IPS-15b (cell line): ENCODE measurements at regions not wholly inside any gene's neighbourhood (a gene's known extent, or its start where the extent isn't known, plus 50 kb on each side); places are given as distances from the start of the nearest gene placed in this dataset.

Source experiments
- H3K27me3 ChIP-seq: one replicate; pipeline ENCODE4 v1.6.1; 2013; ENCODE audit warnings: low read length; ENCODE audit not compliant: control insufficient read depth, insufficient read depth
- H3K36me3 ChIP-seq: one replicate; pipeline ENCODE4 v1.6.1; 2013; ENCODE audit warnings: low read length; ENCODE audit not compliant: control insufficient read depth, insufficient read depth
- H3K4me1 ChIP-seq: one replicate; pipeline ENCODE4 v1.6.1; 2013; ENCODE audit warnings: mild to moderate bottlenecking, low read length; ENCODE audit not compliant: control insufficient read depth, insufficient read depth
- H3K4me3 ChIP-seq: one replicate; pipeline ENCODE4 v1.5.1; 2013; ENCODE audit warnings: low read depth, low read length
- H3K9ac ChIP-seq: one replicate; pipeline ENCODE4 v1.6.1; 2013; ENCODE audit warnings: low read depth, mild to moderate bottlenecking, low read length
- H3K9me3 ChIP-seq: one replicate; pipeline ENCODE4 v1.6.1; 2013; ENCODE audit warnings: mild to moderate bottlenecking, low read length; ENCODE audit not compliant: control insufficient read depth, insufficient read depth

- Histone ChIP-seq H3K4me1 (no peaks in the 10 kb centered on the region), H3K36me3 (no peaks in the 10 kb centered on the region), H3K9ac (no peak overlapping the region), H3K27me3 (no peaks in the 10 kb centered on the region), H3K4me3 (no peak overlapping the region), H3K9me3 (no peaks in the 10 kb centered on the region)
Measured at GRCh38 chr3:103705641-103706040, 1270.8 kb downstream of the ZPLD1 start.

- Histone ChIP-seq H3K27me3 (no peaks in the 10 kb centered on the region), H3K4me3 (no peak overlapping the region), H3K9ac (no peak overlapping the region), H3K36me3 (no peaks in the 10 kb centered on the region), H3K9me3 (no peaks in the 10 kb centered on the region), H3K4me1 (no peaks in the 10 kb centered on the region)
Measured at GRCh38 chr3:103706671-103707070, 1271.9 kb downstream of the ZPLD1 start.

GRCh38 chr3:103711670-103712069 lies 1276.9 kb downstream of the ZPLD1 start:
- H3K9ac ChIP-seq, result no peak overlapping the region
- H3K4me3 ChIP-seq, result no peak overlapping the region
- no peaks in the 10 kb centered on the region for H3K9me3 ChIP-seq
- no peaks in the 10 kb centered on the region for H3K27me3 ChIP-seq
- H3K36me3 ChIP-seq, result no peaks in the 10 kb centered on the region
- no peaks in the 10 kb centered on the region for H3K4me1 ChIP-seq

DNA sequence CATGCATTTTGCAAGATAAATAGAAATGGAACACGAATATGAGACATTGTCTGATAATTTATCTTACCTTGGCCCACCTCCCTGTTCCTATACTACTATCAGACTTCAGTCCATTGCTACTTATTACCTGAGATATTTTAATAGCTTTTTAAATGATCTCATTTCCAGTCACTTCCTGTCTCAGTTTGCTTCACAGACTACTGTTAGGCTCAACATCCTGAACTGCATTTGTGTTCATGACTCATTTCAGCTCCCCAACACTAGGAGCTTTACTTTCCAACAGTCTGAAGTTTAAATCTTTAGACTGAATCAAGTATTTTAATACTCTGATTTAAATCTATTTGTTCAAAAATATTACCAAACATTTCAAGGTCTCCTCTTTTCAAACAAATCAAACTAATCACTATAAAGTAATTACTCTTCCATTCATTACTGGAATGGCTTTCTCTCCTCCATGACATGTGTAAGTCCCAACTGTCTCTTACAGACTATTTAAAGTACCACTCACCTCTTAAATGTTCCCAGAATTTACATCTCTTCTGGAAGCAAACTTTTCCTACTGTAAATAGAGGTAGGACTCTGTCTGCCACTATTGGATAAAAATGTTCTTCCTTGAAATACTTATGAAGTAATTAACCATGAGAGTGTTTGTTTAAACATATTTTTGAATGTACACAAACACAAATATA lies 1277.6 kb downstream of the ZPLD1 start:
- Histone ChIP-seq H3K27me3 (no peaks in the 10 kb centered on the region), H3K4me1 (no peaks in the 10 kb centered on the region), H3K9ac (no peak overlapping the region), H3K9me3 (no peaks in the 10 kb centered on the region), H3K4me3 (no peak overlapping the region), H3K36me3 (no peaks in the 10 kb centered on the region)

DNA sequence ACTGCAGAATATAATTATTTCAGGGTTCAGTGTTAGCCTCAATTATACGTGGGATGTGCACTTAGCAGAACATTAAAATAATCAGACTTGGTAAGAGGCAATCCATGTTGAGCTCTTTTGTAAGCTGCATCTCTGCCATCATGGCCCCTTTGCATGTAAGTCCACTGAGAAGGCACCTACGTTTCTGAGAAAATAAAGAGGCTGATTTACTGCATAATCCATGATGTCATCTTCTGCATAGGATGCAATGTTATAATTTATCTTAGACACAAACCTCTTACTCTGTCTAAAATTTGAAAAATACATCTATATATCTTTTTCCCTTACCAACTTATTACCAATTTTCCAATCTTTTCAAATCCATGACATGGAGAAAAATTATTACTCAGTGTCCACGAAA lies 1294.7 kb downstream of the ZPLD1 start:
- no peak overlapping the region for H3K9ac ChIP-seq
- H3K9me3 ChIP-seq, result no peaks in the 10 kb centered on the region
- H3K4me3 ChIP-seq, result no peak overlapping the region
- no peaks in the 10 kb centered on the region for H3K36me3 ChIP-seq
- no peaks in the 10 kb centered on the region for H3K27me3 ChIP-seq
- H3K4me1 ChIP-seq, result no peaks in the 10 kb centered on the region

- Histone ChIP-seq H3K36me3 (no peaks in the 10 kb centered on the region), H3K4me3 (no peak overlapping the region), H3K9me3 (no peaks in the 10 kb centered on the region), H3K4me1 (no peaks in the 10 kb centered on the region), H3K9ac (no peak overlapping the region), H3K27me3 (no peaks in the 10 kb centered on the region)
Measured at GRCh38 chr3:103730744-103731143, 1295.9 kb downstream of the ZPLD1 start.

GRCh38 chr3:103752986-103753385 lies 1318.2 kb downstream of the ZPLD1 start:
- Histone ChIP-seq H3K9ac (no peak overlapping the region), H3K9me3 (no peaks in the 10 kb centered on the region), H3K36me3 (no peaks in the 10 kb centered on the region), H3K4me3 (no peak overlapping the region), H3K4me1 (no peaks in the 10 kb centered on the region), H3K27me3 (no peaks in the 10 kb centered on the region)

DNA sequence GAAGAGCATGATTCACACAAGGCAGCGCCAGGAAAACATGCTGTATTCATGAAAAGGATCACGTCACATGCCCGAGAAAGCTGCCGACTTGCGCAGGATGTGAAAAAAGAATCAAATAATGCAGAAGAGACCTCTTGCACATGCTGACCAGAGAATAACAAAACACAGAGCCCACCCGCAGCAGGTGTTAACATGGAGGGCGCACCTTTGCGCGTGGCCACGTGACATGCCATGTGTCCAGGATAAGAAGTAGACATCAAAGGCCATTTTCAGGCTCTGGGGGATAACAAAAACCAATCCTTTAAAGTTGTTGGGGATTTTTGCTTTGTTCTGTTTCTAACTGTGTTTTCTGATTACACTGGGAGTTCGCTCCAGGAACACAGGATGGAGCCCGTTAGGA lies 1332.8 kb downstream of the ZPLD1 start:
- Histone ChIP-seq H3K27me3 (no peaks in the 10 kb centered on the region), H3K36me3 (no peaks in the 10 kb centered on the region), H3K9me3 (no peaks in the 10 kb centered on the region), H3K4me3 (no peak overlapping the region), H3K4me1 (no peaks in the 10 kb centered on the region), H3K9ac (no peak overlapping the region)

- Histone ChIP-seq H3K9me3 (no peaks in the 10 kb centered on the region), H3K9ac (no peak overlapping the region), H3K4me3 (no peak overlapping the region), H3K36me3 (no peaks in the 10 kb centered on the region), H3K27me3 (no peaks in the 10 kb centered on the region), H3K4me1 (no peaks in the 10 kb centered on the region)
Measured at GRCh38 chr3:103785017-103785416, 1350.2 kb downstream of the ZPLD1 start.

DNA sequence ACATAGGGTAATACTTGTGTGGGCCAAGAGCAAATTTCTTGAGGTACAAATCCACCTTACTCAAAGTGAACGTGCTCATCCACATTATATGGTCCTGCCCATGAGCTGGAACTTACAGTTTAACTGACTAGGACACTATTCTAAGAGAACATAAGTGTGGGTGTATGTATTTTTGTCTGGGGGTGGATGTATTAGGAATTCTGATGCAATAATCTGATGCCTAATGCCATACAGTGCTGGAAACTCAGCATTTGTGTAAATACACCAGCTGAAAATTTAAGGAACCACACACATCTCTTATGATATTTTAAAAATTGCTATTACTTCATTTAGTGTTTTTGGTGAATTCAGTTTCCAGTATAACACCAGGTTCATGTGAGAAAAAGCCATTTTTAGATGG lies 1350.7 kb downstream of the ZPLD1 start:
- H3K4me3 ChIP-seq, result no peak overlapping the region
- no peaks in the 10 kb centered on the region for H3K9me3 ChIP-seq
- no peaks in the 10 kb centered on the region for H3K27me3 ChIP-seq
- no peaks in the 10 kb centered on the region for H3K4me1 ChIP-seq
- no peak overlapping the region for H3K9ac ChIP-seq
- H3K36me3 ChIP-seq, result no peaks in the 10 kb centered on the region

DNA sequence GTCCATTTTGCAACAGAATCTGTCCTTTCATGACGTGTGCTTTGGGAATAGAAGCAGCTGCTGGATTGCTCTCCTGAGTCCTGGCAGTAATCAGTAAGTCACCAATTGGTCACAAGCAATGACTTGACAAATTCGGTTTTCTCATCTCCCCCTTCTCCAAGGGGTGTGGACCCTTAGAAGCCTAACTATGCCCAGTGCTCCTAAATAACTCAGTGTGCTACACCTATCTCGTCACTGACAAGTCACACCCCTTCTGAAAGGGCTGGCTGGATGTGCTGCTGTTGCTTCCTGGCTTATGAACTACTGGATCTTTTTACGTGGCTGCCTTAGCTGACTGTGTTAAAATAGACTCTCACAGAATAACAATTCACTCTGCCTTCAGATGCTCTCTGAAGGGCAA lies 1351.5 kb downstream of the ZPLD1 start:
- no peaks in the 10 kb centered on the region for H3K9me3 ChIP-seq
- H3K27me3 ChIP-seq, result no peaks in the 10 kb centered on the region
- no peak overlapping the region for H3K4me3 ChIP-seq
- H3K9ac ChIP-seq, result no peak overlapping the region
- H3K36me3 ChIP-seq, result no peaks in the 10 kb centered on the region
- no peaks in the 10 kb centered on the region for H3K4me1 ChIP-seq

DNA sequence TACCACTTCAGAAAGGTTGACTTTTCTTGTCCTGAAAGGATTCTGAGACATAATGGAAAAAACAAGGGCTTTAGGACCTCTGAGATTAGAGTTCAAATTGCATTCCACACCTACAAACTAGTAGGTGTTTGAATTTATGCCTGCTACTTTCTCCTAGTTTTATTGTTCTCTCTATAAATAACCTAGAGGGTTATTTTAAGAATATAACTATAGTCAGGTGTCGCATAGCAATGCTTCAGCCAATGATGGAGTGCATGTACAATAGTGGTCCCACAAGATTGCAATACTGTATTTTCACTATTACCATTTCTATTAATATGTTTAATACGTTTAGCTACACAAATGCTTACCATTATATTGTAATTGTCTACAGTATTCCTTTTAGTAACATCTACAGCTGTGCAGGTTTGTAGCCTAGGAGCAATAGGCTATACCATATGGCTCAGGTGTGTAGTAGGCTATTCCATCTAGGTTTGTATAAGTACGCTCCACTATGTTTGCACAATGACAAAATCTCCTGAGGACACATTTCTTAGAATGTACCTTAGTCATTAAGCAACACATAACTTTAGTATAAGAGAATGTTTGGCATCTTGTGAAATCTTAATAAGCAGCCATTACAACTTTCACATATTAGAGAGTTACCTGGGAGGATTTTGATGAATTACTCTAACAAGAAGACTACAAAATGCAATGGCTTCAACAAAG lies 1352.5 kb downstream of the ZPLD1 start:
- H3K4me3 ChIP-seq, result no peak overlapping the region
- H3K9me3 ChIP-seq, result no peaks in the 10 kb centered on the region
- H3K9ac ChIP-seq, result no peak overlapping the region
- H3K4me1 ChIP-seq, result no peaks in the 10 kb centered on the region
- H3K27me3 ChIP-seq, result no peaks in the 10 kb centered on the region
- no peaks in the 10 kb centered on the region for H3K36me3 ChIP-seq
